OCI-M1 (cell line): ENCODE measurements at regions not wholly inside any gene's neighbourhood (a gene's known extent, or its start where the extent isn't known, plus 50 kb on each side); places are given as distances from the start of the nearest gene placed in this dataset.

Experiments used
- DNase-seq: peaks from one replicate; lab custom pipeline; 2025; lab: John Stamatoyannopoulos, UW

DNA sequence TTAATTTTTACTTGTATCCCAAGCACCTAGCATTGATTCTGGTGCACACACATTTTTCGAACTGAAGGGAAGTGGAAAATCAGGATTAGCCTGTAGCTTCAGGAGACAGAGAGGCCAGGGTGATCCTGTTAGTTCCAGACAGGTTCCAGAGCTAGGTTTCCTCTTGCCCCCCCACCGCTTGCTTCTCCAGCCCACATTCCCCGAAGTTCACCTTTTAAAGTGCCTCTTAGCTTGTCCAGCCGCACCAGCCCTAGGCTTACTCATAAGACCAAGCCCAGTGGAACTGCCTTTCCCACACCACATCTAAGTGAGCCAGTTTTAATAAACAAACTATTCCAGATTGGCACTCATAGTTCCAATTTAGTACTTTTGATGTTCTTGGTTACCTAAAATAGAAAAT lies 898.6 kb upstream of the KLHL29 start:
- no peak for DNase-seq

- DNase-seq = no peak
Observed at GRCh38 chr2:22487036-22487435, 897.9 kb upstream of the KLHL29 start.

GRCh38 chr2:22487541-22487940 lies 897.4 kb upstream of the KLHL29 start:
- DNase-seq = no peak

GRCh38 chr2:22491442-22491841 lies 893.5 kb upstream of the KLHL29 start:
- no peak for DNase-seq

DNA sequence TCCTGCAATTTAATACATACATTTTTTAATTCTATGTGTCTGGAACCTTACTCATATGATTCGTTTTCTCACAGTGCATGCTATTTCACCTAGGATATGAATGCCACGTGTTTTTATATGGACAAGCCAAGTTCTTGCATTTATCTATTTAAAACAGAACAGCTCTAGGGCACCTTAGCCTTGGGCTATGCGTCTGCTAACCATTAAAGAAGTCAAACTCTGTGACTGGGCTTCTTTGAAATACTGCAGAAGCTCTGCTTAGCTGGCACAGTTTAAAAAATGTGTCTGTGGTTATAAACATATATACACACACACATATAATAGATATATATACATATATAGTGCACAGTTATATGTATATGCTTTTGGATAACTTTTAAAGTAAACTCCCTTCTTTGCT lies 890.8 kb upstream of the KLHL29 start:
- DNase-seq = no peak

DNA sequence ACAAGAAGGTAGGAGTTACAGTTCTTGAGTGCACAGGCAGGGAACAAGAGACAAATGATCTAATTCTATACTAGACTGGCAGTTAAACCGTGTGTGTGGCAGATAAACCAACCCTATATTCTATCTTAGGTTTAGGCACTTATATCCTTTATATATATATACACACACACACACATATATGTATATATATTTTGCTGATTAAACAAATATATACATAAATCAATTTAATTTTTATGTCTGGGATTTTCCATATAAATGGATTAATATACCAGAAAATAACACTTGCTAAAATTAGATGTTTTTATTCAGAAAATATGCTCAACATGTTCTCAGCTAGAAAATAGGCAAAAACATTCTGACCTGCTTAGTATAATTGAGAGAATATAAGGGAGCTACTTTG lies 887.9 kb upstream of the KLHL29 start:
- no peak for DNase-seq

DNA sequence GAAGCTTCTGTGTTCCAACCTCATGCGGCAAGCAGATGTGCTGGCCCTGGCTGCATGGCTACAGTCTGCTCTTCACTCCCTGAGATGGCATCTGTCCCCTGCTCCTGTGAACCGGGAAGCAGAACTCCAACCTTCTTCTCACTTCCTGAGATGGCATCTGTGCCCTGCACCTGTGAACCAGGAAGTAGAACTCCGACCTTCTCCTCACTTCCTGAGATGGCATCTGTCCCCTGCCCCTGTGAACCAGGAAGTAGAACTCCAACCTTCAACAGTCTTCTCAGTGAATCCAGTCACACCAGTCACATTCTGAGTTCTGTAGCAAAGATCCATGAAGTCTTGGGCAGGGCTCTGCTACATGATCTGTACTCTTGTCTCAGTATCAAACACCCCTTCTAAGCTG lies 887.2 kb upstream of the KLHL29 start:
- DNase-seq = no peak

DNA sequence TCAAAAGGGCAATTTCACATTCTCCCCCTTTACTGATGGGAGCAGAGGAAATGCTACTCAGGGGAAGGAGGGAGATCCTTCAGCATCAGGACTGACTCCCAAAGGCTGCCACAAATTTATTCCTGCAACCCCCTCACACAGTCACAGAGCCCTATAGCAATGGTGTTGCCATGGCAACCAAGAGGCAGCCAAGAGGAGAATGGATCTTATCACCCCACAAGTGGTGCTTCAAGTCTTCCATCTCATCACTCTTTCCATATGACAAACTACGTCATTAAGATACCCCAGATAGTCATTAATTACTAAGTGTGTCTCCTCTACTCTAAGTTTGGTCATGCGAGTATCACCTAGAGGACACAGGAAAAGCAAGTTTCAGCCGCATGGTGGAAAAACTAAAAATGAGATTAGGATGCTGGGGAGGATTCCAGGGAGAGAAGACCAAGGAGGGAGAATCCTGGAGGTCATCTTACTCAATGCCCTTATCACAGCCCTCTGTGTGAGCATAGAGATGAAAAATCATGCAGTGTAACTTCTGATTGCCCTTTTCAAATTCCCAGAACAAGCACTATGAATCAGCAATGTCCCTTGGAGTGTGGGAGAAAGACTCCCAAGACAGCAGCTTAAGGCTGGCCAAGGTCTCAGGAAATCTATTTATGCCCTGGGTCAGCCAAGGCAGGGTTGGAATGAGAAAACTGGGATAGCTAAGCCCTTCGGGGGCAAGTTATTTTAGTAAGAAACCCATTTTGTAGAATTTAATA lies 885.7 kb upstream of the KLHL29 start:
- no peak for DNase-seq

- no peak for DNase-seq
Observed at GRCh38 chr2:22500555-22500935, 884.4 kb upstream of the KLHL29 start.

DNA sequence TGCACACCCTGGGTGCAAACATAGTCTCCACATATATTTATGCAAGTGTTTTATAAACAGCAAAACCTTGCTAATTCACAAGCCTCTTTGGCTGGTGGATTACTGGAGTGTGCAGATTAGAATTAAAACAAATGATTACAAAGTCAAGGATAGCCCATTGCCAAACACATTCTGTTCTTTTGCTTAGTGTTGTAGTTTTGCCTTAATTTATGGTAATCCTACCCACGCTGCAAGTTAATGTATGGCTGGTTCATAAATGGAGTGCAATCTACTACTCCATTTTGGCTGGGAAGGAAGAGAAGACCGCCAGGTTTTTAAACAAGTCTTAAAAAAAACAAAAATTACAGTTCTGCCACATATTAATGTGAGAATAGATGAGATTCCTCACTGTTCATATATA lies 883.1 kb upstream of the KLHL29 start:
- no peak for DNase-seq

- DNase-seq = no peak
Observed at GRCh38 chr2:22513563-22513962, 871.4 kb upstream of the KLHL29 start.

DNA sequence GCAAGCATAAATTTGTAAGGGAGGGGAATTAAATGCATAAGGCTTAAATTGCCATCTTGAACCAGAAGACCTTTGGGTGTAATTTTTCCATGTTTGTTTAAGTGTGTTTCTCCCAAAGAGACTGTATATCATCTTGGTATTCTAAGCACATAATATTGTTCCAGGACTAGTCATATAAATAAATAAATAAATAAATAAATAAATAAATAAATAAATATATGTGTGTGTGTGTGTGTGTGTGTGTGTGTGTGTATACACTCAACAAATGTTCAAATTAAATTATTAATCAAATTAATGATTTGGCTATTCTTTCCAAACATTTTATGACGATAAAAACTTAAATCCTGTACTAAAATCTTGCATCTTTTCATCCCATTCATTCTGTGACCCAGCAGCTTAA lies 867.8 kb upstream of the KLHL29 start:
- no peak for DNase-seq

DNA sequence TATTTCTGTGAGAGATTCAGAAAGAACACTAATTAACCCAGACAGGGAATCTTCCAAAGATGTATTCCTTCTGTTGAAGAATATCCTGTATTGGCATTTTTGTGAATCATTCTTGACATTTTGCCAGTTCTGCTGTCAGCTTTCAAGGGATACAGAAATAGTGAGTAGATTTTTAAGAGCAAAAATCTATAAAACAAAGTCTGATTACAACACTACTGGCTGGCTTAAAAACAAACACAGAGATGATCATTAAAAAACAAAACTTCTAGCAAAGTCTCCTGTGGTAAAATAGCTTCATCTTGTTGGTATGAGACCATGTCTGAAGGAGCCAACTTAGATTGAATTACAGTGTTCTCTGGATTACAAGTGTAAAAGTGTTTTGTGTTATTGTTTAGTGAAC lies 866.3 kb upstream of the KLHL29 start:
- no peak for DNase-seq

- no peak for DNase-seq
Observed at GRCh38 chr2:22520369-22521288, 864.4 kb upstream of the KLHL29 start.

- no peak for DNase-seq
Observed at GRCh38 chr2:22521620-22522019, 863.4 kb upstream of the KLHL29 start.

DNA sequence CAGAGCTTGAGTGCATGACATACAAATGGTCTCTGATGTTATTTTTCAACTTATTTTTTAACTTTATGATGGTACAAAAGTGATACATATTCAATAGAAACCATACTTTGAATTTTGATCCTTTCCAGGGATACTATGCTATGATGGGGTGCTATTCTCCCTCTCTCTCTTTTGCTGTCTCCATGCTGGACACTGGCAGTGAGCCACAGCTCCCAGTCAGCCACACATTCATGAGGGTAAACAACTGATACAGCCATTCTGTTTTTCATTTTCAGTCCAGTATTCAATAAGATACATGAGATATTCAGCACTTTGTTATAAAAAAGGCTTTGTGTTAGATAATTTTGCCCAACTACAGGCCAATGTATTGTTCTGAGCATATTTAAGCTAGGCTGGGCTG lies 859.3 kb upstream of the KLHL29 start:
- DNase-seq = no peak

- DNase-seq = no peak
Observed at GRCh38 chr2:22530131-22530530, 854.8 kb upstream of the KLHL29 start.

GRCh38 chr2:22536133-22536532 lies 848.8 kb upstream of the KLHL29 start:
- DNase-seq = no peak

DNA sequence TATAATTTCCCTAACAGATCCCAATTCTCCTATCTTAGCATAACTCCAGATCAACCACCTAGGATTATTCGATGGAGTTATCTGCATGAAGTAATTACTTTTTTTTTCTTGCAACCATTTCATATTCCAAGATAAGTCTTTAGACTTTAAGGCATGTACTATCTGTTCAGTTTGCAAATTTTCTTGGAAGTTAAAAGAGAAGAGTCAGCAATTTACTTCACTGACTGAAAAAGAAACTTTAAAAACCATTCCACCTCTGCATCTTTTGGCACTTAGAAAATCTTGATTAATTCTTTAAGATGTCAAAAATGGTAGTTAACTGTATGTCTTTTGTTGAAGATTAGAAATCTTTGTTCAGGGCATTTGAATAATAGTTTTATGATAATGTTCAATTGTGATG lies 830.5 kb upstream of the KLHL29 start:
- DNase-seq = no peak

GRCh38 chr2:22557406-22557805 lies 827.6 kb upstream of the KLHL29 start:
- DNase-seq = no peak

GRCh38 chr2:22560021-22560420 lies 825.0 kb upstream of the KLHL29 start:
- no peak for DNase-seq

DNA sequence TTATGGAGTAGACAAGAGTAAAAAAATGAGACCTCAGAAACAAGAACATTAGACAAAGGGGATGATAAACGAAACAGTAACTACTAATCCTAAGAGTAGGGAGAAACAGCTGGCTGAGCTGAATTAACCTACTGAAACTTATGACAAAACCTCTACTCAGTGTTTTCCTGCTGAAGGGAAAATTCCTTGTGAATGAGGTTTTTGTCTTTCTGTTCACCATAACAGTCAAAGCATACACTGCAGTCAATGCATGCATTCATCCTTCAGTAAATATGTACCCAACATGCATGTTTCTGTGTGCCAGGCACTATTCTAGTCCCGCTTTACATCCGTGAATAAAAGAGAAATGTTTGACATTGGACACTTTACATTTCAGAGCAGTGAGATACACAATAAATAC lies 805.6 kb upstream of the KLHL29 start:
- no peak for DNase-seq

DNA sequence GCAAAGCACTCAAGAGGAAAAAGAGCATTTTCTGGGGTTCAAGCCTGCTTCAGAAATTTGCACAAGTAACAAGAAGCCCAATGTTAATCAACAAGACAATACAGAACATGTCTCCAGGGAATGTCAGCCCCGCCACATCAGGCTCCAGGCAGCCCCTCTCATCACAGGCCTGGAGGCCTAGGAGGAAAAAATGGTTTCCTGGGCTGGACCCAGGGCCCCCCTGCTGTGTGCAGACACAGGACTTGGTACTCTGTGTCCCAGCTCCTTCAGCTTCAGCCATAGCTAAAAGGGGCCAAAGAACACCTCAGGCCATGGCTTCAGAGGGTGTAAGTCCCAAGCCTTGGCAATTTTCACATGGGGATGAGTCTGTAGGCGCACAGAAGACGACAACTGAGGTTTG lies 802.9 kb upstream of the KLHL29 start:
- no peak for DNase-seq
